T-helper 1 cell treated with Interleukin-12 subunit alpha and Interleukin-12 subunit beta and Interleukin-4 antibody, amounts not matched to agents 30 μg/mL and 1 μg/mL, for 36 hours (primary cell): ENCODE measurements at regions not wholly inside any gene's neighbourhood (a gene's known extent, or its start where the extent isn't known, plus 50 kb on each side); places are given as distances from the start of the nearest gene placed in this dataset.

Experiments used
- H3K27ac Mint-ChIP-seq: one replicate; pipeline ENCODE4 v1.8.0; 2021; ENCODE audit warnings: mild to moderate bottlenecking, mixed read lengths
- H3K27me3 Mint-ChIP-seq: one replicate; pipeline ENCODE4 v1.8.0; 2021; ENCODE audit warnings: low read depth, mixed read lengths
- H3K36me3 Mint-ChIP-seq: one replicate; pipeline ENCODE4 v1.8.0; 2021; ENCODE audit warnings: low read depth, mixed read lengths
- H3K4me1 Mint-ChIP-seq: one replicate; pipeline ENCODE4 v1.8.0; 2021; ENCODE audit warnings: low read depth, mixed read lengths
- H3K4me3 Mint-ChIP-seq: one replicate; pipeline ENCODE4 v1.8.0; 2021; ENCODE audit warnings: mild to moderate bottlenecking, moderate library complexity, mixed read lengths
- H3K9me3 Mint-ChIP-seq: one replicate; pipeline ENCODE4 v1.8.0; 2021; ENCODE audit warnings: mixed read lengths

DNA sequence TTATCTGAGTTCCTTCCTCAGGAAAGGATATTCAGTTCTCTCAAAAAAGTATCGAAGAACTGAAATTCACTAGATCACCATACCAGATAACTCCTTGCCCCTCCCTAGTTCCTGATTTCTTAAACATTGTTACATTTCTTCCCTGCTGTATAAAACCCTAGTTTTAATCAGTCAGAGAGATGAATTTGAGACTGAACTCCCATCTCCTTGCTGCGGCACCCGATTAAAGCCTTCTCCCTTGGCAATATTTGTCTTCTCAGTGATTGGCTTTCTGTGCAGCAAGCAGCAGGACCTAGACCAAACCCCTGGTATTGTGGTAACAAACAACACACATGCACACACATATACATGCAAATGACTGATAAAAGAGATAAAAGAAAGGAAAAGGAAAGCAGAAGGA is 1364.6 kb upstream of the GJE1 start:
- peaks cover 10% of the 10 kb centered on the region for H3K27me3 Mint-ChIP-seq
- H3K36me3 Mint-ChIP-seq, result peaks cover 10% of the 10 kb centered on the region
- H3K27ac Mint-ChIP-seq, result no peak overlapping the region
- H3K4me3 Mint-ChIP-seq, result no peak overlapping the region
- peaks cover 39% of the 10 kb centered on the region for H3K9me3 Mint-ChIP-seq
- peaks cover 3% of the 10 kb centered on the region for H3K4me1 Mint-ChIP-seq

DNA sequence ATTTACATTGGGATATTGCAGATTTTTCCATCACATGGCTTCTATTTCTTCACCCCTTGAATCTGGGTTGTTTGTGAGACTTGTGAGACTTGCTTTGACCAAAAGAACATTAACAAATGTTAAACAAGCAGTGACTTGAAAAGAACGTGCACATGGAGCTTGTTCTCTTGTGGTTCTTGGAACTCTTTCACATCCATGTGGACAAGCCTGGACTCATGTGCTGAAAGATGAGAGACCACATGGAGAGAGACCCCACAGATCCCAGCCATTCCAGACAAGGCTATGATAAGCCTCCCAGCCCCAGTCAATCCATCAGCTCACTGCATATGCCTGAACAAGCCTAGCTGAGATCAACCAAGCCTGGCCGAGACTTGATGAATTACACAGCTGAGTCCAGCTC is 1365.7 kb upstream of the GJE1 start:
- Mint-ChIP-seq H3K36me3 (peaks cover 6% of the 10 kb centered on the region), H3K4me3 (no peak overlapping the region), H3K27me3 (peaks cover 4% of the 10 kb centered on the region), H3K27ac (no peak overlapping the region), H3K4me1 (no peaks in the 10 kb centered on the region), H3K9me3 (peaks cover 32% of the 10 kb centered on the region)

DNA sequence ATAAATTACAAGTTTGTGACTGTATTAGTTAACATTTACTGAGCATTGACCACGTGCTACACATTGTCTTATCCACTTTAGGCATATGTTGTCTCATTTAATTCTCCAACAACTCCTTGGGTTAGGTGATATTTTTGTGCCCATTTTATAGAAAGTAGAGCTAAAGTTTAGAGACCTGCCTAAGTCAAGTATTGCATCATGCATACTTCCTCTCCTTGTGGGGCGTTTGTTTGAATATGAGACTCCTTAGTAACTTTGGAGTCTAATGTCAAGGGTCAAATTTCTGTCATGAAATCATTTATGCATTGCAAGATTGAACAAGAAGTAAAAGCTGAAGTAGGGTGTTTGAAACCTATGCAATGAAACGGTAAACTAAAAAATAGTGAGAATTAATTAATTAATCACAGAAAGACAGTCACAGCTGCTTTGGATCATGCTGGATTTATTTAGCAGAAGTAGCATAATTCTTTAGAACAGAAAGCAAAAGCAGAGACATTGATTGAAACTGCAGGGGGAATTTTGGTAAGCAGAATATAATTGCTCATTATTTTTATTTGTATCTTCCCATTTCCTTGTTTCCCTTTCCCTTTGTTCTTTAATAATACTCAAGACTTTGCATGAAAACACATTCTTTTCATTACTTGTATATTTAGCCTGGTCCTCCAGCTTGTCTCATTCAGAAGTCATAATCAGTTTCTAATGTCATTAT is 1374.4 kb upstream of the GJE1 start:
- H3K4me1 Mint-ChIP-seq, result peaks cover 5% of the 10 kb centered on the region
- no peak overlapping the region for H3K4me3 Mint-ChIP-seq
- no peaks in the 10 kb centered on the region for H3K36me3 Mint-ChIP-seq
- H3K9me3 Mint-ChIP-seq, result no peaks in the 10 kb centered on the region
- H3K27ac Mint-ChIP-seq, result no peak overlapping the region
- H3K27me3 Mint-ChIP-seq, result no peaks in the 10 kb centered on the region

DNA sequence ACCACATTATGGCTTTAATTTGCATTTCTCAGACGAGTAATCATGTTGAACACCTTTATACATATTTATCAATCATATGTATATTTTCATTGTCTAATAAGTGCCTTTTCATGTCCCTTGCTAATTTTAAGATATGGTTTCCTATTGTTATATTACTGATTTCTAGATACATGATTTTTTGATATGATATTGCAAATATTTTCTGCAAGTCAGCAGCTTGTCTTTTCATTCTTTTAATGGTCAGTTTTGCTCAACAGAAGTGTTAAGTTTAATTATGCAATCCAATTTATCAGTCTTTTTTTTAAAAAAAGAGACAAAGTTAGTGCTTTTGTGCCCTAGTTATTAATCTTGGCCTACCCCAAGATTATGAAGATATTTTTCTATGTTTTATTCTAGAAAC is 1377.8 kb upstream of the CITED2 start:
- Mint-ChIP-seq H3K4me1 (no peaks in the 10 kb centered on the region), H3K4me3 (no peak overlapping the region), H3K36me3 (no peaks in the 10 kb centered on the region), H3K27me3 (no peaks in the 10 kb centered on the region), H3K9me3 (peaks cover 22% of the 10 kb centered on the region), H3K27ac (no peak overlapping the region)

DNA sequence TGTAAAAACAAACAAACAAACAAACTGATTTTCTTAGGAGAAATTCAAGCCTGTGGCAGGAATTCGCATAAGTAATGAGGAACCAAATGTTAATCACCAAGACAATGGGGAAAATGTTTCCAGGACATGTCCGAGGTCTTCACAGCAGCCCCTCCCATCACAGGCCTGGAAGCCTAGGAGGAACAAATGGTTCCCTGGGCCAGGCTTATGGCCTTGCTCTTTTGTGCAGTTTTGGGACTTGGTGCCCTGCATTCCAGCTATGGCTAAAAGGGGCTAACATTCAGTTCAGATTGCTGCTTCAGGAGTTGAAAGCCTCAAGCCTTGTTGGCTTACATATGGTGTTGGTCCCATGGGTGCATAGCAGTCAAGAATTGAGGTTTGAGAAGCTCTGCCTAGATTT is 1372.7 kb upstream of the CITED2 start:
- Mint-ChIP-seq H3K4me1 (peaks cover 5% of the 10 kb centered on the region), H3K27me3 (no peaks in the 10 kb centered on the region), H3K27ac (no peak overlapping the region), H3K9me3 (peaks cover 34% of the 10 kb centered on the region), H3K36me3 (peaks cover 2% of the 10 kb centered on the region), H3K4me3 (no peak overlapping the region)

DNA sequence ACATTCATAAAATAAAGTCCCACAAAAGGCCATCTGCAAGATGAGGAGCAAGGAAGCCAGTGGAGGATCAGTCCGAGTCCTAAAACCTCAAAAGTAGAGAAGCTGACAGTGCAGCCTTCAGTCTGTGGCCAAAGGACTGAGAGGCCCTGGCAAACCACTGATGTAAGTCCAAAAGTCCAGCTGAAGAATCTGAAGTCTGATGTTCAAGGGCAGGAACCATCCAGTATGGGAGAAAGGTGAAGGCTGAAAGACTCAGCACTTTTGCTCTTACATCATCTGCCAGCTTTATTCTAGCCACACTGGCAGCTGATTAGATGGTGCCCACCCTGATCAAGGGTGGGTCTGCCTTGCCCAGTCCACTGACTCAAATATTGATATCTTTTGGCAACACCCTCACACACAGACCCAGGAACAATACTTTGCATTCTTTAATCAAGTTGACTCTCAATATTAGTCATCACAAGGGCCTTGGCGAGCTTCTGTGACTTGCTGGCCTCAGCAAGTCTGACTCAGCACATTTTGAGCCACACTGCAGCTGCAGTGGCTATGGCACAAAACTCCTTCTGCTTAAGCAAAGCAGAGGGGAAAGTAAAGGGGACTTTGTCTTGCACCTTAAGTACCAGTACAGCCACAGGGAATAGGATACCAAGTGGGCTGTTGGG is 1370.3 kb upstream of the CITED2 start:
- Mint-ChIP-seq H3K36me3 (peaks cover 2% of the 10 kb centered on the region), H3K27me3 (no peaks in the 10 kb centered on the region), H3K9me3 (peaks cover 34% of the 10 kb centered on the region), H3K4me3 (no peak overlapping the region), H3K27ac (no peak overlapping the region), H3K4me1 (peaks cover 5% of the 10 kb centered on the region)

DNA sequence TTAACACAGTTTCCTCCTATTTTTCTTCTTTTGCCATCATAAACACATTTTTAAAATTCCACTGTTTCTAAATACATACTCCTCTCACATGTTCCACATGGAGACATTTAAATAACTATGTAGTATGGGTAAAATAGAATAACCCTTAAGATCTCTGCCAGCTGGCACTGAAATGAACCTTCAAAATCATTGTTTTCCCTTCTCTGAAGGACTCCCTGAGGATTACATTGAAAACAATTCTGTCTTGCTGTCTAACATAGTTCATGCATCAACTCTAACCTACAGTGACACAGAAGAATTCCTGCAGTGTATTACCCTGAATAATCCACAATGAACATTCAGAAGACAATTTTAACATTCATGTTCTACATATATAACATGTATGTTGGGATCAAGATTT is 1361.8 kb upstream of the CITED2 start:
- H3K27me3 Mint-ChIP-seq, result peaks cover 5% of the 10 kb centered on the region
- no peak overlapping the region for H3K4me3 Mint-ChIP-seq
- H3K27ac Mint-ChIP-seq, result no peak overlapping the region
- H3K9me3 Mint-ChIP-seq, result no peaks in the 10 kb centered on the region
- H3K4me1 Mint-ChIP-seq, result no peaks in the 10 kb centered on the region
- no peaks in the 10 kb centered on the region for H3K36me3 Mint-ChIP-seq

DNA sequence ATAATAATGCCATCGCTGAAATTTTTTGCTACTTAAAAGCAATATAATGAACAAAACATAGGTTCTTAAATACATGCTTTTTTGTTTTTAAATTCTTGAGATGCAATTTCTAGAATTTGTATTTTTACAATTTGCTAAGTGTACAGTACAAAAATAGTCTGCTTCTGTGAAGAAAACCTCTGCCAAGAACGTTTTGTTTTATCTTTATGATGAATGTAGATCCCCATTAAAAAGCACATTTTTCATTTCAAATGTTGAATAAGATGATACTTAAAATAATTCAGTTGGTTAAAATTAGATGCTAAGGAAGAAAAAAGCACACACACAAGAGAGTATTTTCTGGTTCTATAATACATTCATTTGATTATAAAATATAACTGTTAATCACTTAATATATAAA is 1358.5 kb upstream of the CITED2 start:
- Mint-ChIP-seq H3K9me3 (no peaks in the 10 kb centered on the region), H3K27me3 (no peaks in the 10 kb centered on the region), H3K36me3 (no peaks in the 10 kb centered on the region), H3K4me3 (no peak overlapping the region), H3K4me1 (no peaks in the 10 kb centered on the region), H3K27ac (no peak overlapping the region)

DNA sequence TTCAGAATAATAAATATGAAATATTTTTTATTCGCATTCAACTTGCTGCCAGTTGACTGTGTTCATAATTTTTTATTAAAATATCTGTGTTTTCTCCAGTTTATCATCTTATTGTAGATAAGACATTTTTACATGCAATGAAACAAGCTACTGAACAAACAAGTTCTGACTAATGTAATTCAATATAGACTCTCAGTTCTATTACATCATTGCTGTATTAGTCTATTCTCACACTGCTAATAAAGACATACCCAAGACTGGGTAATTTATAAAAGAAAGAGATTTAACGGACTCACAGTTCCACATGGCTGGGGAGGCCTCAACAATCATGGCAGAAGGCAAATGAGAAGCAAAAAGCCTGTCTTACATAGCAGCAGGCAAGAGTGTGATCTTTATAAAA is 1357.7 kb upstream of the CITED2 start:
- H3K36me3 Mint-ChIP-seq, result no peaks in the 10 kb centered on the region
- no peaks in the 10 kb centered on the region for H3K27me3 Mint-ChIP-seq
- no peak overlapping the region for H3K27ac Mint-ChIP-seq
- H3K4me3 Mint-ChIP-seq, result no peak overlapping the region
- H3K9me3 Mint-ChIP-seq, result no peaks in the 10 kb centered on the region
- no peaks in the 10 kb centered on the region for H3K4me1 Mint-ChIP-seq

DNA sequence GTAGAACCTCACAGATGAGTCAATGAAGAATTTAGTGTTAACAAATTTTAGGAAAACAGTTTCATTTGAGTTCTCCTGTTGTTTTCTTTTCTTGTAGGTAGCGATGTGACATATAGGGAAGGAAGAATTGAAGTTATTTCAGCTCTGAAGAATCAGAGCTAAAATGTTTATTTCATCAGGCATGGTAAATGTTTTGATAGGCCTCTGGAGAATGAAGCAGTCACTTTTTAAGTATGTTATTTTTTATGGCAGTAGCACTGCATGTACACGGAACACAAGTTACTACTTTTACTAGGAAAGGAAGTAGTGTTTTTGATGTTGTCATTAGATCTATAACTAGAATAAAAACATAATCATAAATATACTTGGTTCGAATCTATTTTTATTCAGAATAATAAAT is 1357.3 kb upstream of the CITED2 start:
- no peaks in the 10 kb centered on the region for H3K4me1 Mint-ChIP-seq
- no peaks in the 10 kb centered on the region for H3K9me3 Mint-ChIP-seq
- no peaks in the 10 kb centered on the region for H3K27me3 Mint-ChIP-seq
- H3K4me3 Mint-ChIP-seq, result no peak overlapping the region
- H3K27ac Mint-ChIP-seq, result no peak overlapping the region
- no peaks in the 10 kb centered on the region for H3K36me3 Mint-ChIP-seq

DNA sequence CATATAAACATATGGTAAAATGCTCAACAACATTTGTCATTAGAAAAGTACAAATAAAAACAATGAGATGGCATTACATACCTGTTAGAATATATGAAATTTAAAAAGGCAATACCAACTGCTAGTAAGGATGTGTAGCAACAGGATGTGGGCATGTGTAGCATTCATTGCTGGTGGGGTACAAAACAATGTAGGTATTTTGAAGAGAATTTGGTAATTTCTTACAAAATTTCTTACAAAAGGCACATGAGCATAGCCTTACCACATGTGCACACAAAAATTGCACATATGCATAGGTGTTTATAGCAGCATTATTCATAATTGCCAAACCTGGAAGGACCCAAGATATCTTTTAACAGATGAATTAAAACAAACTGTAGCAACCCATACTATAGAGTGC is 1355.1 kb upstream of the CITED2 start:
- Mint-ChIP-seq H3K4me3 (no peak overlapping the region), H3K4me1 (no peaks in the 10 kb centered on the region), H3K36me3 (no peaks in the 10 kb centered on the region), H3K27me3 (no peaks in the 10 kb centered on the region), H3K9me3 (peaks cover 4% of the 10 kb centered on the region), H3K27ac (no peak overlapping the region)

DNA sequence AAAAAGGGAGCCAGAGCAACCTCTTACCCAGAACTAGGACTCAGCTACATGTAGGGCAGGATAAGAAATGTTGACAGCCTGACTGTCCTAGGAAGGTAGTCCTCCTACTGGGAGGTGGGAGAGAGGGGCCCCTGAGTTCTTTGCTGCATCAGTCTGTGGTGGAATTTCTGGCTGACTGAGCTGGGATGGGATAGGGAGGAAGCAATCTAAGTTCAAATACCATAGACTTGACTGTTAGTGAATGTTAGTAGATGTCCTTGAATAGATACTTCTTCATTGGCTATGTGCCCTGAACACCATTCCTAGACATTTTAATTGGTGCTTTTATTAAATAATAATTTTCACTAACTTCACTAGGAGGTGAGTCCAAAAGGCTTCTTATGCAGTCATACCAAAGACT is 1343.6 kb upstream of the CITED2 start:
- peaks cover 6% of the 10 kb centered on the region for H3K9me3 Mint-ChIP-seq
- no peak overlapping the region for H3K4me3 Mint-ChIP-seq
- no peaks in the 10 kb centered on the region for H3K4me1 Mint-ChIP-seq

DNA sequence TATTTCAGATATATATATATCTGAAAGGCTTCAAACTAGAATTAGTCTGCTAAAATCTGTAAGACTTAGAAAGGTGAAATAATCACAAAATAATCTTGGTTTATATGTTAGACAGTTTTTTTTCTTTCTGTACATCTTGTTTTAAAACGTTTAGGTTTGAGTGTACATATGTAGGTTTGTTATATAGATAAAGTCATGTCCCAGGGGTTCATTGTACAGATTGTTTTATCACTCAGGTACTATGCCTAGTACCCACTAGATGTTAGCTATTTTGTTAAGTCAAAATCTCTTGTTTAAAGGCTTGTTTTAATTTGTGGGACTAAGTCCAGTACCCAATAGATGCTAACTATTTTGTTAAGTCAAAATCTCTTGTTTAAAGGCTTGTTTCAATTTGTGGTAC is 1339.0 kb upstream of the CITED2 start:
- peaks cover 3% of the 10 kb centered on the region for H3K27me3 Mint-ChIP-seq
- no peaks in the 10 kb centered on the region for H3K4me1 Mint-ChIP-seq
- H3K4me3 Mint-ChIP-seq, result no peak overlapping the region
- no peaks in the 10 kb centered on the region for H3K36me3 Mint-ChIP-seq
- H3K9me3 Mint-ChIP-seq, result peaks cover 6% of the 10 kb centered on the region
- no peak overlapping the region for H3K27ac Mint-ChIP-seq

More for the DNA sequence above, 1343.6 kb upstream of the CITED2 start:
- H3K36me3 Mint-ChIP-seq, result no peaks in the 10 kb centered on the region
- no peak overlapping the region for H3K27ac Mint-ChIP-seq
- H3K27me3 Mint-ChIP-seq, result no peaks in the 10 kb centered on the region

DNA sequence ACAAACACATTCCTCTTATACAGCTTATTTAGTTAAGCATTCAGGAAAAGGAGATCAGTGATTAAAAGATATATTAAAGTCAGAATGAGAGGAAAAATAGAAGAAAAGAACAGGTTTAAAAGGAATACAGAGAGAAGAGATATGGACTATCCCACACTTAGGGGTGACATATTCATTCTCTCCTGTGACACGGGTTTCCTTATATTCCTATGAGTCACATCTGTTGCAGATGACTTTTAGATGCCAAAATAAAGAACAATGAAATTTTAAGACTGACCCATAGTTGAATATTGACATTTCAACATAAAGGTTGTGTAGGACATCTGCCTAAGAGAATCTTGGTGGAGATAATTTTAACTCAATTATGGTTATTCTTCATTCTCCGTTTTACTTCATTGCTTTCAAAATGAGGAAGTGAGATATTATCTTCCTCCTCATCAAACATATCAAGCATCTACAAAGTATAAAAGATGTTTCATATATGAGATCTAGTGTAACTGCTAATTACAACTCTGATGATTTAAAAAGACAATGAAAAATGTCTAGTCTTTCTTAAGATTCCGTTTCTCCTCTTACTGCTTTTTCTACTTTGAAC is 1336.7 kb upstream of the CITED2 start:
- H3K27ac Mint-ChIP-seq, result no peak overlapping the region
- peaks cover 3% of the 10 kb centered on the region for H3K27me3 Mint-ChIP-seq
- peaks cover 4% of the 10 kb centered on the region for H3K9me3 Mint-ChIP-seq
- H3K4me1 Mint-ChIP-seq, result no peaks in the 10 kb centered on the region
- H3K36me3 Mint-ChIP-seq, result no peaks in the 10 kb centered on the region
- H3K4me3 Mint-ChIP-seq, result no peak overlapping the region

DNA sequence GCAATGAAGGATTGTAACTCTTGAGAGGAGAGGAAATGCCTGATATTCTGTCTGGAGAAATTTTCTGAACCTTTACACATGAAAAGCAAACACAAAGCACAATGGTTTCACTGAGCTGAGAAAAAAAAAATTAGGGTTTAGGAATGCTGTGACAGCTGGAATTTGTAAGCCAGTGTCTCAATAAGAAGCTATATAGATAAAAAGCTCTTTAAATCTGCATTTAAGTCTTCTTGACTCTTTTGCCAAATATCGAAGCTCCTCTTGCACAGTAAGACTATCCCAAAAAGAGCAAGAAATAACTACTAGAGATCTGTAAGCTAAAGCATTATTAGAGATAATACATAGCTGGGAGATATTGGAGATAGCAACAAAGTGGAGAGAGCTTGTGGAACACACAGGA is 1334.0 kb upstream of the CITED2 start:
- Mint-ChIP-seq H3K27me3 (peaks cover 3% of the 10 kb centered on the region), H3K36me3 (no peaks in the 10 kb centered on the region), H3K27ac (no peak overlapping the region), H3K9me3 (peaks cover 4% of the 10 kb centered on the region), H3K4me3 (no peak overlapping the region), H3K4me1 (no peaks in the 10 kb centered on the region)
